Erythroblast (primary cell): ENCODE measurements at regions not wholly inside any gene's neighbourhood (a gene's known extent, or its start where the extent isn't known, plus 50 kb on each side); places are given as distances from the start of the nearest gene placed in this dataset.

ENCODE experiments used
- GATA1 ChIP-seq: IDR thresholded peaks from 2 replicates; pipeline ENCODE4 v1.6.1; 2011; ENCODE audit warnings: low read depth, mild to moderate bottlenecking, control low read depth, low read length, moderate library complexity
- POLR2A ChIP-seq: IDR thresholded peaks from 2 replicates; pipeline ENCODE4 v1.6.1; 2011; ENCODE audit warnings: mild to moderate bottlenecking, low read length

DNA sequence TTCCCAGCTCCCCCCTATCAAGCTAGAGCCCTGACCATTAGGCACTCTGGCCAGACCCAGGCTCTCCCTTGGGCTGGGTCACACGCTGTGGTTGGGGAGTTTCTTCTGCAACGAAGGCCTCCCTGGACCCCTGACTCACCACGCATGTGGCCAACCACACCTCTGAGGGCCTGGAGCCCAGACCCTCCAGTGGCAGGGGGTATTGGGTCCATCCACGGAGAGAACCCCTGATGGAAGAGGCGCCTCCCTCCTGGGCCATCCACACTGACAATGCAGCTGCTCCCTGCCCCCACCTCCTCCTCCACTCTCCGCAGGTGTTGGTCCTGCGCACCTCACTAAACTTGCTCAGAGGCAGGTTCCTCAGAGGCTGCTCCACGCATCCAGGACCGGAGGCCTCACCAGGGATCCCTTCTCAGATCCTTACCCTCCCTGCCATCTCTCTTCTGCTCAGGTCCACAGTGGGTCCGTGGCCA, 125.4 kb downstream of the RNASET2 start:
- TF ChIP-seq POLR2A (no peak), GATA1 (no peak)
